ENCODE measurements at regions not wholly inside any gene's neighbourhood (a gene's known extent, or its start where the extent isn't known, plus 50 kb on each side); places are given as distances from the start of the nearest gene placed in this dataset.

DNA sequence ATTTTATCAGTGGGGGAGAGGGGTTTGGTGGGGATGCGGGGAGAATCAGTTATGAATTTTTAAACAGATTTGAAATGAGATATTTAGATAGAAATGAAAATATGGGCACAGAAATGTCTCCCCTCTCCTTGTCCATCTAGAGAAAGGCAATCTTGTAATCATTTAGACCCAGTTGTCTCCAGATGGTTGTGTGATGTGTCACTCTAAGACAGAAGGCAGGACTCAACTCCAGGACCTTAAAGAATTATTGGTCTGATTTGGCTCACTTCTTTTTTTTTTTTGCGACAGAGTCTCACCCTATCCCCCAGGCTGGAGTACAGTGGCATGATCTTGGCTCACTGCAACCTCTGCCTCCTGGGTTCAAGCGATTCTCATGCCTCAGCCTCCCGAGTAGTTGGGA lies 77.2 kb downstream of the EOMES start:
- DNase-seq (no peak), ATAC-seq (ENCODE audit: low FRiP score in 2 of 2) (no peak)
- TF ChIP-seq POLR2A (IDR thresholded peaks at IDR 0.05) (no peak), CTCF (IDR thresholded peaks at IDR 0.05) (no peak), POLR2AphosphoS5 (IDR thresholded peaks at IDR 0.05) (no peak), EP300 (IDR thresholded peaks at IDR 0.05) (no peak)
- no peaks in the 10 kb centered on the region for H3K4me1 ChIP-seq
- no peaks in the 10 kb centered on the region for H3K36me3 ChIP-seq
- no peaks in the 10 kb centered on the region for H3K27me3 ChIP-seq
- 85 to 87% methylated on average over 4 of the region's 4 CpGs for WGBS, 2 donors
- no peaks in the 10 kb centered on the region for H3K9me3 ChIP-seq
- no peak overlapping the region for H3K27ac ChIP-seq
- H3K4me3 ChIP-seq: no peak overlapping the region

DNA sequence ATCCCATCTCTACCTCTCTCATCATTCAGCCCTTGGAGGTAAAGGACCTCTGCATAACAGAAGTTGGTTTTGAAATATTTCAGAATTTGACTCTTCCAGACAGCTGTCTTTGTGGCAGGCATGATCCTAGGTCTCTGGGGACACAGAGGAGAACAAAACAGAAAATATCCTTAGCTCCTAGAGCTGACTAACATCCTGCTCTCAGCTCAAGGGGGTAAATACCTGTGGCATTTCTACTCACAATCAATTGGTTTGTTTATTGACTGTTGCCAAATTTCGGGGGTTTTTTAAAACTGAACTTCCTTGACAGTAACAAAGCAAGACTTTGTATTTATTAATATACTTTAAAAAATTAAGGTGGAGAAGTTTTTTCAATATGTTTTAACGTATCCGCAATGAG lies 78.8 kb downstream of the EOMES start:
- no peaks in the 10 kb centered on the region for H3K36me3 ChIP-seq
- no peak overlapping the region for H3K27ac ChIP-seq
- no peaks in the 10 kb centered on the region for H3K9me3 ChIP-seq
- no peak for DNase-seq
- H3K27me3 ChIP-seq: no peaks in the 10 kb centered on the region
- ATAC-seq (ENCODE audit: low FRiP score in 2 of 2): no peak
- no peaks in the 10 kb centered on the region for H3K4me1 ChIP-seq
- no peak overlapping the region for H3K4me3 ChIP-seq
- no peak for TF ChIP-seq POLR2AphosphoS5 (IDR thresholded peaks at IDR 0.05)
- TF ChIP-seq POLR2A (IDR thresholded peaks at IDR 0.05): no peak
- TF ChIP-seq CTCF (IDR thresholded peaks at IDR 0.05): no peak
- TF ChIP-seq EP300 (IDR thresholded peaks at IDR 0.05): no peak
- WGBS, 2 donors: 56 to 63% methylated on average over 3 of the region's 3 CpGs

DNA sequence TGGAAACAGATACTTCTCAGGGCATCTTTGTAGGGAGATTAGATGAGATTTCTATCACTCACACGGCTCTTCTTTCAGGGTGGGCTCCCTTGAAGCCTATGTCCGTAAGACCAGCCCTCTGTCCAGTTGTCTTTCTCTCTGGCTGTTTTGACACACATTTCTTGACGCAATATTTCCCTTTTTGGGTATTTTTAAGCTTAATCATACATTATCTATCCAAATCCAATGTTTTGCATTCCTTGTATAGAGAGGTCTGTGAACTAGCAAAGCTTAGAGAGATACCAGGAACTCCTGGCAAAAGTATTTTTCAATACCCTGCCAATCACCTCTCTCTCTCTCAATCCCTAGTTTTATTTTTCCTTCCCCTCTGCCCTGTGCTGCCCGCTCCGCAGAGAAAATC lies 79.3 kb downstream of the EOMES start:
- H3K4me1 ChIP-seq: no peaks in the 10 kb centered on the region
- WGBS, 2 donors: 90 to 93% methylated on average over 5 of the region's 5 CpGs
- no peaks in the 10 kb centered on the region for H3K27me3 ChIP-seq
- H3K4me3 ChIP-seq: no peak overlapping the region
- H3K27ac ChIP-seq: no peak overlapping the region
- DNase-seq (no peak), ATAC-seq (ENCODE audit: low FRiP score in 2 of 2) (no peak)
- no peak for TF ChIP-seq POLR2A (IDR thresholded peaks at IDR 0.05)
- TF ChIP-seq POLR2AphosphoS5 (IDR thresholded peaks at IDR 0.05): no peak
- no peak for TF ChIP-seq CTCF (IDR thresholded peaks at IDR 0.05)
- no peak for TF ChIP-seq EP300 (IDR thresholded peaks at IDR 0.05)
- H3K9me3 ChIP-seq: no peaks in the 10 kb centered on the region
- H3K36me3 ChIP-seq: no peaks in the 10 kb centered on the region

DNA sequence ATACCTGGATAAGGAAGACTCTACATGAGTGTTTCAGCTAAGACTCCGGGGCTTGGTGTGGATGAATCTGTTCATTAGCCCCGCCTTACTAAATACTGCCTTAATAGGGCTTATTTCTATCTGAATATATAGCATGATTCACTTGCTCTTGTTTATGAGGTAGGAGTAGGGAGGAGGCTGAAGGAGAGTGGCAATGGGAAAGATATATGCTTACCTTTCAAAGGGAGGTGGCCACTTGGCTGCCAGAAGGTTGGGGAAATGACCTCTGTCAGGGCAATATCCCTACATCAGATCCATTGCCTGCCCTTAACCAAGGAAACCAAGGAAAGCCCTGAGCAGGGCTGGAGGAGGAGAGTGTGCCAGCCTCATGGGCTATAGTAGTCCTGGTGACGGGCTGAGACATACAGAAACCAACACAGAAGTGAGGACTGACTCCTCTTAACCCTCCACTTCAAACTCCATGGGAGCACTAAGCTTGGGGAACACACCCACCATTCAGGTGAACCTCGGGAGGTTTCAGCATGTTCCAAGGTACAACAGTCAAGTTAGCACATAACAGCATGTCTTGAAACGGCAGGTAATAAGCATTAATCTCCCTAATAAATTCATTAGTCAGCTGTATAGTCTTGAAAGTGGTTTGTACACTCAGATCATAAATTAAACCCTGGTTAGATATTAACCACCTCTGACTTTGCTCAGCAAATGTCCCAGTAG lies 80.1 kb downstream of the EOMES start:
- Histone ChIP-seq H3K27ac (no peak overlapping the region), H3K4me1 (no peaks in the 10 kb centered on the region), H3K4me3 (no peak overlapping the region), H3K36me3 (no peaks in the 10 kb centered on the region), H3K27me3 (no peaks in the 10 kb centered on the region), H3K9me3 (no peaks in the 10 kb centered on the region)
- 72 to 80% methylated on average over 5 of the region's 5 CpGs for WGBS, 2 donors
- no peak for DNase-seq
- ATAC-seq (ENCODE audit: low FRiP score in 2 of 2): peak in 1 of 2 donors; percentile 52
- TF ChIP-seq EP300 (IDR thresholded peaks at IDR 0.05) (no peak), CTCF (IDR thresholded peaks at IDR 0.05) (no peak), POLR2A (IDR thresholded peaks at IDR 0.05) (no peak)

- H3K27me3 ChIP-seq: no peaks in the 10 kb centered on the region
- no peak overlapping the region for H3K27ac ChIP-seq
- DNase-seq: no peak
- H3K9me3 ChIP-seq: no peaks in the 10 kb centered on the region
- TF ChIP-seq POLR2AphosphoS5 (IDR thresholded peaks at IDR 0.05): no peak
- TF ChIP-seq CTCF (IDR thresholded peaks at IDR 0.05): no peak
- no peak for TF ChIP-seq POLR2A (IDR thresholded peaks at IDR 0.05)
- TF ChIP-seq EP300 (IDR thresholded peaks at IDR 0.05): no peak
- no peak for ATAC-seq (ENCODE audit: low FRiP score in 2 of 2)
- no peaks in the 10 kb centered on the region for H3K4me1 ChIP-seq
- WGBS, 2 donors: 79 to 81% methylated on average over 1 of the region's 1 CpG
- H3K4me3 ChIP-seq: no peak overlapping the region
- H3K36me3 ChIP-seq: no peaks in the 10 kb centered on the region
Measured at GRCh38 chr3:27641271-27641800, 80.8 kb downstream of the EOMES start.
